ENCODE measurements at regions not wholly inside any gene's neighbourhood (a gene's known extent, or its start where the extent isn't known, plus 50 kb on each side); places are given as distances from the start of the nearest gene placed in this dataset.

- TF ChIP-seq CTCF (IDR thresholded peaks at IDR 0.05) (no peak), REST (IDR thresholded peaks at IDR 0.05; ENCODE audit: insufficient read depth in 1 of 2, low read depth in 2 of 2, low read length in 1 of 2) (no peak), POLR2AphosphoS5 (IDR thresholded peaks at IDR 0.05; ENCODE audit: low read depth, low read length) (no peak), SIN3A (IDR thresholded peaks at IDR 0.05; ENCODE audit: borderline replicate concordance, insufficient read depth, low read depth, low read length) (no peak)
Observed at GRCh38 chr18:28269750-28270149, 92.8 kb upstream of the CDH2 start.

All from Panc1 (cell line).